Transverse colon (tissue), 3 donors: ENCODE measurements at regions not wholly inside any gene's neighbourhood (a gene's known extent, or its start where the extent isn't known, plus 50 kb on each side); places are given as distances from the start of the nearest gene placed in this dataset.

Source experiments
- CTCF ChIP-seq, 5 experiments: fragments of 200-600 bp in 3 of 5; fragments of 450-650 bp in 2 of 5; sonication (generic) in 3 of 5; IDR thresholded peaks; 1 replicate in 2 of 5; 2 replicates in 3 of 5; pipeline ENCODE4 v1.5.1; 2016 to 2017; ENCODE audit warnings: antibody characterized with exemption in 5 of 5, inconsistent platforms in 3 of 5, mild to moderate bottlenecking in 2 of 5, moderate library complexity in 1 of 5
- EP300 ChIP-seq: sonication (generic); formaldehyde crosslinking; IDR thresholded peaks from one replicate; pipeline ENCODE4 v1.6.1; 2017; ENCODE audit warnings: antibody characterized with exemption, low read depth
- POLR2A ChIP-seq: fragments of 450-650 bp; IDR thresholded peaks from one replicate; pipeline ENCODE4 v1.6.1; 2016; ENCODE audit warnings: antibody characterized with exemption, mild to moderate bottlenecking, moderate library complexity

- TF ChIP-seq CTCF (IDR thresholded peaks at IDR 0.05) (no peak), EP300 (no peak), POLR2A (no peak)
Measured at GRCh38 chr2:118732432-118732831, 115.0 kb downstream of the EN1 start.
